Colon (tissue), 2 donors: ENCODE measurements at regions not wholly inside any gene's neighbourhood (a gene's known extent, or its start where the extent isn't known, plus 50 kb on each side); places are given as distances from the start of the nearest gene placed in this dataset.
"Not testable (repeated sequence)": the region's sequence is repeated elsewhere in the genome, so short reads cannot be mapped to it uniquely, and the experiment has no call there.

Experiments
- FAIRE-seq: peaks from 2 replicates; lab custom pipeline; 2012; peaks lifted over from hg19 to GRCh38; lab: Jason Lieb, UNC
- donor health status: control.
- donor health status: control.

- FAIRE-seq: not testable (repeated sequence)
Measured at GRCh38 chr3:177457204-177457603, 259.9 kb upstream of the TBL1XR1 start.

GRCh38 chr3:177459401-177459800 lies 262.1 kb upstream of the TBL1XR1 start:
- no peak for FAIRE-seq

GRCh38 chr3:177460047-177460446 lies 262.8 kb upstream of the TBL1XR1 start:
- no peak for FAIRE-seq

- FAIRE-seq: no peak
Measured at GRCh38 chr3:177461765-177462164, 264.5 kb upstream of the TBL1XR1 start.

GRCh38 chr3:177463341-177463740 lies 266.1 kb upstream of the TBL1XR1 start:
- FAIRE-seq: not testable (repeated sequence)

- no peak for FAIRE-seq
Measured at GRCh38 chr3:177463863-177464262, 266.6 kb upstream of the TBL1XR1 start.

- FAIRE-seq: no peak
Measured at GRCh38 chr3:177464392-177465256, 267.3 kb upstream of the TBL1XR1 start.

GRCh38 chr3:177465257-177465642 lies 268.0 kb upstream of the TBL1XR1 start:
- FAIRE-seq: no peak

GRCh38 chr3:177466074-177466473 lies 268.8 kb upstream of the TBL1XR1 start:
- no peak for FAIRE-seq

GRCh38 chr3:177466622-177467021 lies 269.3 kb upstream of the TBL1XR1 start:
- FAIRE-seq: not testable (repeated sequence)

- FAIRE-seq: no peak
Measured at GRCh38 chr3:177467247-177467985, 270.1 kb upstream of the TBL1XR1 start.

GRCh38 chr3:177468331-177468730 lies 271.0 kb upstream of the TBL1XR1 start:
- no peak for FAIRE-seq

GRCh38 chr3:177468816-177469215 lies 271.5 kb upstream of the TBL1XR1 start:
- no peak for FAIRE-seq

- FAIRE-seq: no peak
Measured at GRCh38 chr3:177469216-177469615, 271.9 kb upstream of the TBL1XR1 start.

- no peak for FAIRE-seq
Measured at GRCh38 chr3:177470197-177470941, 273.1 kb upstream of the TBL1XR1 start.

GRCh38 chr3:177471733-177472480 lies 274.6 kb upstream of the TBL1XR1 start:
- FAIRE-seq: no peak

GRCh38 chr3:177473184-177473583 lies 275.9 kb upstream of the TBL1XR1 start:
- FAIRE-seq: no peak

GRCh38 chr3:177473903-177474302 lies 276.6 kb upstream of the TBL1XR1 start:
- FAIRE-seq: no peak

- no peak for FAIRE-seq
Measured at GRCh38 chr3:177474652-177475355, 277.5 kb upstream of the TBL1XR1 start.

GRCh38 chr3:177475356-177475665 lies 278.0 kb upstream of the TBL1XR1 start:
- FAIRE-seq: no peak

GRCh38 chr3:177476495-177476894 lies 279.2 kb upstream of the TBL1XR1 start:
- FAIRE-seq: no peak
